K562 (cell line): ENCODE measurements at regions not wholly inside any gene's neighbourhood (a gene's known extent, or its start where the extent isn't known, plus 50 kb on each side); places are given as distances from the start of the nearest gene placed in this dataset.

Experiments used
- ATAC-seq: fragments of 200-7000 bp; cut with Tn5 transposase; 3 replicates; pipeline ENCODE4 v1.9.1; 2020; ENCODE audit warnings: moderate library complexity
- BruUV-seq: library from RNA; stranded (reverse); fragments of 400-500 nt; replicated peaks from 2 replicates; lab custom pipeline; 2021; lab: Mats Ljungman, UMichigan
- CTCF ChIA-PET: fragments of 300-600 bp; formaldehyde crosslinking; extraction: SDS; loops from one replicate; lab custom pipeline; 2021; ENCODE audit warnings: low intra/inter-chr PET ratio; lab: Yijun Ruan, JAX
- POLR2A ChIA-PET: fragments of 300-600, 350-650 bp; sonication (Branson Sonifier 250); formaldehyde crosslinking; extraction: SDS; loops from one replicate; lab custom pipeline; 2021; ENCODE audit warnings: antibody characterized with exemption, inconsistent platforms; lab: Yijun Ruan, JAX
- DNase-seq, 4 experiments: peaks; one replicate each; pipeline versions ENCODE4 v3.0.0 to v3.0.0-alpha.2; 2011 to 2018; ENCODE audit warnings: low spot score in 3 of 4, mixed read lengths in 3 of 4; ENCODE audit errors: extremely low read depth in 1 of 4
- FAIRE-seq: peaks from 2 replicates; lab custom pipeline; 2011; peaks lifted over from hg19 to GRCh38; lab: Jason Lieb, UNC
- H2AFZ ChIP-seq: 2 replicates; pipeline ENCODE4 v1.6.0; 2011; ENCODE audit warnings: low read depth, low read length, control low read depth, inconsistent platforms
- H3K27ac ChIP-seq: fragments of 200-600 bp; 3 replicates; pipeline ENCODE4 v1.8.0; 2011; ENCODE audit warnings: low read depth, mild to moderate bottlenecking, control low read depth, inconsistent platforms, low read length, moderate library complexity, mixed read lengths; ENCODE audit errors: extremely low read depth
- H3K27me3 ChIP-seq, 2 experiments: fragments of 300-600 bp in 1 of 2; 2 replicates in 1 of 2; 3 replicates in 1 of 2; pipeline versions ENCODE4 v1.6.0 to v1.8.0; 2011; ENCODE audit warnings: inconsistent platforms in 2 of 2, low read length in 2 of 2, mild to moderate bottlenecking in 1 of 2, mixed read lengths in 1 of 2, moderate library complexity in 1 of 2; ENCODE audit not compliant: control insufficient read depth in 2 of 2, insufficient read depth in 2 of 2
- H3K36me3 ChIP-seq: fragments of 300-600 bp; 3 replicates; pipeline ENCODE4 v1.8.0; 2011; ENCODE audit warnings: mild to moderate bottlenecking, low read length, inconsistent platforms; ENCODE audit not compliant: control insufficient read depth, insufficient read depth
- H3K4me1 ChIP-seq, 2 experiments: fragments of 200-600 bp in 1 of 2; replicated peaks in 1 of 2; 2 replicates in 1 of 2; 3 replicates in 1 of 2; pipeline versions ENCODE4 v1.5.1 to v1.8.0; 2011; ENCODE audit warnings: inconsistent platforms in 2 of 2, low read length in 2 of 2, mild to moderate bottlenecking in 1 of 2, mixed read lengths in 1 of 2, moderate library complexity in 1 of 2; ENCODE audit not compliant: control insufficient read depth in 2 of 2, insufficient read depth in 2 of 2
- H3K4me2 ChIP-seq: 2 replicates; pipeline ENCODE4 v1.6.1; 2011; ENCODE audit warnings: low read length, control low read depth, inconsistent platforms, mixed read lengths; ENCODE audit not compliant: insufficient read depth
- H3K4me3 ChIP-seq: fragments of 200-600 bp; sonication (generic), shearing (Covaris generic); 2 replicates; pipeline ENCODE4 v1.5.1; 2016; ENCODE audit warnings: control low read depth, inconsistent platforms
- H3K79me2 ChIP-seq: fragments of 200-600 bp; 3 replicates; pipeline ENCODE4 v1.8.0; 2011; ENCODE audit warnings: low read length, inconsistent platforms; ENCODE audit not compliant: control insufficient read depth, insufficient read depth
- H3K9ac ChIP-seq, 2 experiments: 2 replicates each; pipeline versions ENCODE4 v1.6.0 to v1.6.1; 2011; ENCODE audit warnings: low read depth in 2 of 2, low read length in 2 of 2, control low read depth in 1 of 2, inconsistent platforms in 1 of 2, mild to moderate bottlenecking in 1 of 2, mixed read lengths in 1 of 2; ENCODE audit not compliant: insufficient read depth in 1 of 2
- H3K9me1 ChIP-seq: one replicate; pipeline ENCODE4 v1.6.0; 2011; ENCODE audit warnings: inconsistent platforms, mild to moderate bottlenecking, low read length, moderate library complexity; ENCODE audit not compliant: control insufficient read depth, insufficient read depth
- H3K9me3 ChIP-seq: replicated peaks from 2 replicates; pipeline ENCODE4 v1.5.1; 2011; ENCODE audit warnings: low read depth, low read length, inconsistent platforms; ENCODE audit not compliant: control insufficient read depth, insufficient read depth
- H4K20me1 ChIP-seq: replicated peaks from 2 replicates; pipeline ENCODE4 v1.6.1; 2011; ENCODE audit warnings: low read length, inconsistent platforms, mixed read lengths; ENCODE audit not compliant: control insufficient read depth, insufficient read depth
- ILF3 ChIP-seq: fragments of 450-650 bp; IDR thresholded peaks from 2 replicates; pipeline ENCODE4 v1.6.1; 2018; ENCODE audit warnings: antibody characterized with exemption, mild to moderate bottlenecking, moderate library complexity, borderline replicate concordance
- ILK ChIP-seq: fragments of 450-650 bp; IDR thresholded peaks from 2 replicates; pipeline ENCODE4 v1.6.1; 2016; ENCODE audit warnings: missing genetic modification characterization, low read depth, mild to moderate bottlenecking, missing compliant biosample characterization, moderate library complexity, borderline replicate concordance
- RFX1 ChIP-seq: fragments of 450-650 bp; IDR thresholded peaks from 2 replicates; pipeline ENCODE4 v1.6.1; 2016; ENCODE audit warnings: mild to moderate bottlenecking, moderate library complexity
- SAP30 ChIP-seq: fragments of 200-600 bp; sonication (generic); IDR thresholded peaks from 2 replicates; pipeline ENCODE4 v1.6.1; 2012; ENCODE audit warnings: borderline replicate concordance, low read depth, mild to moderate bottlenecking, moderate library complexity, low read length, control low read depth, inconsistent platforms; ENCODE audit not compliant: insufficient read depth, poor library complexity, severe bottlenecking
- TAL1 ChIP-seq: fragments of 450-650 bp; IDR thresholded peaks from 2 replicates; pipeline ENCODE4 v1.6.1; 2016; ENCODE audit warnings: mild to moderate bottlenecking
- TOE1 ChIP-seq, 2 experiments: fragments of 450-650 bp in 1 of 2; sonication (generic) in 1 of 2; formaldehyde crosslinking in 1 of 2; IDR thresholded peaks; 2 replicates each; pipeline versions ENCODE4 v1.7.1 to v1.8.0; 2016 to 2022; ENCODE audit warnings: borderline replicate concordance in 2 of 2, mild to moderate bottlenecking in 2 of 2, antibody characterized with exemption in 1 of 2, inconsistent platforms in 1 of 2, low read depth in 1 of 2, missing genetic modification reagents in 1 of 2, moderate library complexity in 1 of 2
- ZNF212 ChIP-seq: fragments of 450-650 bp; formaldehyde crosslinking; IDR thresholded peaks from 2 replicates; pipeline ENCODE4 v1.4.0; 2020; ENCODE audit warnings: mild to moderate bottlenecking
- ZNF280A ChIP-seq: fragments of 450-650 bp; IDR thresholded peaks from 2 replicates; pipeline ENCODE4 v1.6.1; 2018; ENCODE audit warnings: mild to moderate bottlenecking, low read depth; ENCODE audit not compliant: partially characterized antibody
- ZNF280B ChIP-seq: fragments of 250-450 bp; sonication (Bioruptor Pico); IDR thresholded peaks from 2 replicates; pipeline ENCODE4 v1.5.1; 2021; ENCODE audit warnings: mild to moderate bottlenecking
- ZNF3 ChIP-seq: fragments of 250-450 bp; sonication (Bioruptor Pico); IDR thresholded peaks from 2 replicates; pipeline ENCODE4 v1.5.0; 2021; ENCODE audit warnings: mild to moderate bottlenecking, moderate library complexity
- WGBS: fragments of 100-300 bp; shearing (Covaris generic); methylation state at CpG from one replicate; pipeline ENCODE4 v1.1.6; 2016; ENCODE audit warnings: low coverage, mixed read lengths; ENCODE audit not compliant: insufficient coverage; ENCODE audit errors: missing lambda C conversion rate; 5-methylcytosine and 5-hydroxymethylcytosine counted together
- in situ Hi-C: fragments of 300-500 bp; cut with MboI; formaldehyde crosslinking; loops from 4 replicates; pipeline ENCODE4 v1.15.0; 2018; ENCODE audit warnings: inconsistent platforms, mixed read lengths
- intact Hi-C: fragments of 100-400 bp; cut with micrococcal nuclease; formaldehyde crosslinking; loops from 2 replicates; pipeline ENCODE4 v1.14.2; 2022

- no peak overlapping the region for H3K9ac ChIP-seq
- ATAC-seq = no peak
- ChIA-PET POLR2A (interaction anchor here (1.0 to 1.3 kb wide), 2 partner anchors 9 to 12 kb away, joined by 3 to 4 read pairs; no protein-coding TSS in a partner anchor), CTCF (no interaction called here)
- no peaks in the 10 kb centered on the region for H3K36me3 ChIP-seq
- no TSS peak for BruUV-seq
- no peaks in the 10 kb centered on the region for H4K20me1 ChIP-seq
- peaks cover 9 to 19% of the 10 kb centered on the region in 2 experiments for H3K27me3 ChIP-seq
- H3K79me2 ChIP-seq = no peaks in the 10 kb centered on the region
- H3K27ac ChIP-seq = no peak overlapping the region
- 0% methylated on average over 2 of the region's 2 CpGs for WGBS
- intact Hi-C loops = no loop called here
- no peaks in the 10 kb centered on the region for H3K4me1 ChIP-seq
- DNase-seq = no peak
- in situ Hi-C loops = loop anchor here (5.0 kb wide), 1 partner anchor 43 kb away; no protein-coding TSS in a partner anchor
- H2AFZ ChIP-seq = no peak overlapping the region
- H3K9me3 ChIP-seq = no peaks in the 10 kb centered on the region
- H3K4me2 ChIP-seq = no peak overlapping the region
- FAIRE-seq = no peak
- H3K9me1 ChIP-seq = no peaks in the 10 kb centered on the region
- H3K4me3 ChIP-seq = no peak overlapping the region
- TF ChIP-seq TOE1 (IDR thresholded peaks at IDR 0.05; ENCODE audit: borderline replicate concordance) (no peak), TOE1 (CRISPR knock-in tag; IDR thresholded peaks at IDR 0.05; ENCODE audit: borderline replicate concordance, low read depth) (no peak), ZNF212 (CRISPR knock-in tag) (no peak), SAP30 (no peak), ZNF280A (no peak), ILF3 (no peak), RFX1 (no peak), ZNF280B (CRISPR knock-in tag) (no peak), ILK (tag) (no peak), TAL1 (no peak), ZNF3 (no peak)
Measured at GRCh38 chr15:38620098-38620497, 55.5 kb upstream of the RASGRP1 start.
